Medulla oblongata (tissue), 1 donor: ENCODE measurements at regions not wholly inside any gene's neighbourhood (a gene's known extent, or its start where the extent isn't known, plus 50 kb on each side); places are given as distances from the start of the nearest gene placed in this dataset.

Experiments
- DNase-seq: peaks from one replicate; pipeline ENCODE4 v3.0.0-alpha.2; 2015; ENCODE audit errors: extremely low spot score

DNA sequence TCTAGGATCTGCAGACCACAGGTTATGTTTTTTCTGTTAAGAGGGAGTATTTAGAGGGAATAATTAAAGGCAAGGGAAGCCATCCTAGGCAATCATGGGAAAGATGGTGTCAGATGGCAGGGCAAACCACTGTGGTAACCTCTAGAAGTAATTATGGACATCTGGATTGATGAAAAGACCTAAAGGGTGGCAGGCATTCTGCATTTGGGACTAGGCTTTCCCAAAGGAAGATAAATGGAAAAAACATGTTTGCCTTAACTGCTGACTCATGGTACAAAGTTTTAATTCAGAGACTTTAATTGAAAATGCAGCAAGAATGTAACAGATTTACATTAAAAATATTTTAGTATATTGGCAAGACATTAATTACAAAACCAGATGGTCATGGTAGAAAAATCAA lies 88.1 kb downstream of the TMEM30B start:
- no peak for DNase-seq

DNA sequence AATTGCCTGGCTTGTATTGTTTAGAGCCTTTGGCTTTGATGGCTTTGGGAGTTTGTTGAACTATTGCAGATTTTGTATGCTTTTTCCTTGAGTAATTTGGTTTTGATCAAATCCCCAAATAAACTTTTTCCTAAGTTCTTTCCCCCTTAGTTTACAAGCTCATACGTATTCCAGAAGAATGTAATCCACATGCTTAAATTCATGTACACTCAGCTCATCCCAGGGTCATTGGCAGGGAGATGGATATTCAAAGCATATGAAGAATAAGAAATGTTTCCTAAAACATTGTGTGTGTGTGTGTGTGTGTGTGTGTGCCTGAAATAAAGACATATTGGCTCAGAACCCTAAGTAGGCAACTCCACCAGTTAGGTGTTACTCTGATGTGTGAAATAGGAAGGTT lies 89.4 kb downstream of the TMEM30B start:
- DNase-seq, result no peak

DNA sequence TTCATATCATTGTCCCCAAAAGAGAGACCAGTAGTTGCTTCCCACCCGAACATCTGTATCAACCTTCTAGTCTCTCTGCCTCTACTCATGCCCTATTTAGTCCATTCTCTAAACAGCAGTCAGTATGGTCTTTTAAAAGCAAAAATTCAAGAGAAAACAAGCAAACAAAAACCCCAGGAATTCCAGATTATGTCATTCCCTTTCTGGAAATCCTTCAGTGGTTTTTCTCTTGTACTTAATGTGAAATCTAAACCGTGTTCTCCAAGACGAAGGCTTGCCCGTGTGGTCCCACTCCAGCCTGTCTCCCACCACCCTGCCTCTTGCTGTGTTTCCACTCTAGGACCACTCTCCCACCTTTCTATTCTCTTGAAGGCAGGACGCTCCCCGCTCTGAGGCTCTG lies 90.8 kb downstream of the TMEM30B start:
- no peak for DNase-seq

DNA sequence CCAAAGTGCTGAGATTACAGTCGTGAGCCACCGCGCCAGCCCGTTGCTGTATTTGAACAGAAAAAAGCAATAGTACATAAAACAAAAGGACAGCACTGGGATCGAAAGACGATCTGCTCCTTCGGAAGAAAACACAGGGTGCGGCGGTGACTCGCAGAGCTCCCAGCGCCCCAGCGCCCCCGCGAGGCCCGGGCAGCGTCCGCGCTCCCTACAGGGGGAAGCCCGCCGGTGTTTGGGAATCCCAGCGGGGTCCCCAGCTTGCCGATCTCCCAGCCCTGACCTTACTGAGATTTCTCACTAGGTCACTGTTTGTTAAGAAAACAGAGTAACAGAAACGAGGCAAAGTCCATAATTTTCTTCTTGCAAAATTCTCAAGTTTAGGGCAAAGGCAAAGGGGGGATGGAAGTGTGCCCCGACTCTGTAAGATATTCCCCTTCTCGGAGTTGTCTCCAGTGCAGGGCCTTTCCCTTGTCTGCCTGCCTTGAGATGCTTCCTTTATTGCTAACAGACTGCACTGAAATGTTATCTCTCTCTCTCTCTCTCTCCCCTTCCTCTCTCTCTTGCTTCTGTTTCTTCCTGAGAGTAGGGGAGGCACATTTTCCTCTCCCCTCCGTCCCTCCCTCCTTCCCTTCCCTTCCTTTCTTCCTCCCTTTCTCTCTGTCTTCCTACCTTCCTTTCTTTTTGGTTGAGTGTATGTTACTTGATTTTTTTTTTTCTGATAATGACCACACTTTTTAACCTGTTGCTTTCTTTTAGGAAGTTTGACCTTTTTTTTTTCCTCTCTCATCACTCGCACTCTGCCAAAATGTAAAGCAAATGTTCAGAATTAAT lies 91.9 kb downstream of the TMEM30B start:
- peak; percentile 27 for DNase-seq

DNA sequence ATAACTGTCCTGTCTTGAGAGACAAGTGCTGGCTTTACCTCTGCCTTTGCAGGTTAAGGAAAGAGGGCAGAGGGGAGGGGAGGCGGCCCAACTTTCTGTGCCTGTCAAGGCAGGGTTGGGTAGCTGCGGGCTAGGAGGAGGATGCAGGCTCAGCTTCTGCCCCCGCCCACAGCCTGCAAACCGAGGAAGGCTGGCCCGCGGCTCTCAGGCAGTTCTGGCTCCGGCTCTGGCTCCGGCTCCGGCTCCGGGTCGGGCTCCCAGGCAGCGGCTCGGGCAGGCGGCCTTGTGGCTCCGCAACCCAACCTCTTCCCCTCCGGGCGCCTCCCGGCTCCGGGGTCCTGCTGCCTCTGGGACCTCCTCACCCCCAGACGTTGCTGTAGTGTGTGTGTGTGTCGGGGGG lies 92.9 kb downstream of the TMEM30B start:
- DNase-seq, result no peak

DNA sequence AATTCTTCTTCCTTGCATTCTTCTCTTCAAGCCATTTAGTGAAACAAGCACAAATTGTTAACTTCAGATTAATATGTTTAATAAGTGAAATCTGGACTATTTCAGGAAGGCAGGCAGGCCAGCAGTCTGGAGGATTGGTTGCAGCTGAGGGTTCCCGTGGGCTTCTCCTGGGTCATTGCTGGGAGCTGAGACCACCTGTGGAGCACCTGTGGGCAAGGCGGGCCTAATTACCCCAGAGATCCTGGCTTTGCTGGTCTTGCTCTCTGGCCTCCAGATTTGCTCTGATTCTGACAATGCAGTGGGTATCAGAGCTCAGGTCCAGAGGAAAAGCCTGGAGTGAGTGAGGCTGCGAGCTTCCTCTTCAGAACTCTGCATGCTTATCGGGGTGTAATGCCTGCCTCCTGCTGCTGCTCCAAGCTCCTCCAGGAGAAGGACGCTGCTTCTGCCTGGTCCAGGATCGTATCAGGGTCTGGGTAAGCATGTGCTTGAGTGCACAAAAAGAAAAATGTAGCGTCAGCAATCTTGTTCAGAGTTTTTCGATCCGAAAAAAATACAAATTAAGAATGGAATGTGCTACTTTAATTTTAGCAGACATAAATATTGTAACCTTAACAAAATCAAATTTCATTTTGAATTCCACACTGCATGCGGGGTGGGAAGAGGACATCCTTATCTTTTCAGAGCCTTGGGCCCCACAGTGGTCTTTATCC lies 93.8 kb downstream of the TMEM30B start:
- no peak for DNase-seq

DNA sequence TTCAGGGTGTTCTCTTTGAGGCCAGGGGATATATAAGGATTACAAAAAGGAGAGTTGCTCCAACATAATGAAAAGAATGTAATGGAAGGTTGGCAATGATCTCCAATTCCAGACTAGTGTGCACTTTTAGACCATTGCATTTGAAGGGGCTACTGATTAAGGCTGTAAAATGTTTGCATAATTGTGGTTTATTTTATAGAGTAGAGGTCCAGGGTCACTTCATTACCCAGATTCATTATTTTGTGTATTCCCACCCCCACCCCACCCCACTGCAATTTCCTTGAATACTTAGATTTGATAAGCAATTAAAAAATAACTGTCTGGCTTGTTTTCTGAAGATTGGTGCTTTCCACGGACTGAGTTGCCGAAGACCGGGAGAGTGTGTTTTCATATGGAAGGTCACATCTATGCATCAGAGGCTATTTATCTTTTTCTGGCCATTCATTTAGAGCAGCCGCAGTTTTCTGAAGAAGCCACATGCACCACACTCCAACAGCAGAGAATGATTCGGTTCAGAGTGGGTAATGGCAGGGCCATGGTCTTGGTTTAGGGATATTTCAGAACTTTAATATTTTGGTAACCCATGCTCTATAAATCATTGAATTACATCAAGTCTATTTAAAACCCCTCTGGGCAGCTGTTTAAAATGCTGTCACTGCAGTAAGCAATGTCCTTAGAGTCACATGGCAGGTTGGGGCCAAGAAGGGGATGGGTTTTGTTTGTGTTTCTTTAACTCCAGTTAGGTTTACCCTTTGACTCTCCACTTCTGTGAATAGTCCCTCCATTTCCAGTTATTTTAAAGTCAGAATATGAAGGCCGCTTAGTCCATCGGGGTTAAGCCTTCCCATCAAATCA lies 94.6 kb downstream of the TMEM30B start:
- no peak for DNase-seq

DNA sequence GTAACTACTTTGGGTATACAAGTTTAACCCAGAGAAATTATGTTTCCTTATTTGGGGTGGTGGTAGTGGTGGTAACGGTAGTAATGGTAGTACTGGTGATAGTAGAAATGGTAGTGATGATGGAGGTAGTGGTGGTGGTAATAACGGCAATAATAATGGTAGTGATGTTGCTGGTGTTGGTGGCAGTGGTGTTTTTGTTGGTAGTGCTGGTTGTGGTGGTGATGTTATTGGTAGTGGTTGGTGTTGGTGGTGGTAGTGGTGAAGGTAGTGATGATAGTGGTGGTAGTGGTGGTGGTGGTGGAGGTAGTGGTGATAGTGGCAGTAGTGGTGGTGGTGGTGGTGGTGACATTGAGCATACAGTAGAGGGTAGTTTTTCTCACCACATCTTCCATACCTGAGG lies 95.6 kb downstream of the TMEM30B start:
- DNase-seq, result no peak

DNA sequence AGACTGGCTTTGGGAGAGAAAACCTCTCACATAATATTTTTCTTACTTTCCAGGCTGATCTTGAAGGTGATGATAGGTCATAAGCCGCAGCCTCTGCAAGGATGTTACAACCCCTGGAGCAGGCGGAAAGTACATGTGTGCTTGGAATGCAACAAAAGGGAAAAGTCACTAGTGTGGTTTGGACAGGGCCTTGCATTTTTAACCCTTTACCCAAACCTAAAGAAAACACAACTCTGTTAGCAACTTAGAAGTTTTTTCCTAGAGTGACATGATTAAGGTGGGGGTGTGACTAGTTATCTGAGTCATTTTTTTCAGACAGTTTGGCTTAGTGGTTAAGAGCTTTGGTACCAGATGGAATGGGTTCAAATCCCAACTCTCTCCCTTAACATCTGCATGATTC lies 97.0 kb downstream of the TMEM30B start:
- DNase-seq, result no peak

DNA sequence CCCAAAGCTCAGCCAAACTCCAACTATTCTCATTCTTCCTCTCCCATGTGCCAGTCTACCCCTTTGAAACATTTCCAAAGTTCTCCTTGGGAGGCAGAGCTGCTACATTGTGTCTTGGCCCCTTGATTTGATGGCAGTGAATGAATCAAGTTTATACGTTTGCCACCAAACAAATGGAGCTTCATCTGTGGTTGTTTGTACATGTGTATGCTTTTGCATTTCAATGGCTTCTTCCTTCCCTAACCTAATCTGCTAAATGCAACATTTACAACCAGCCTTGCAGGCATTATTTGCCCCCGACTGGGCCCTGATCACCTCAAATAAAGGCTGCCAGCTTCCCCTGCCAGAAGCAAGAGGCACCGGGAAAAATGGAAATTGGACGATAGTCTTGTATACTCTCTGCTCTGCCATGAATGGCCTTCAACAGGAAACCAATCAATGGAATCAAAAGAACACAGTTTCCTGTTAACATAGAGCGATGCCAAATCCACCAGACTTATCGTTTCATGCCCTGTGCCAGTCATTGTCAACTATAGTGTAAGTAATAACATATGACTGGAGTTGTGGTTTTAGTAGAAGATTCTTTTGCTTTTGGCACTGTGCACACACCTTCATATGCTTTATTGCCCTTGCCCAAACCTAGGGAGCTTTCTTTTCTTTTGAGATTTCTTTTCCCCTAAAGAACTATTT lies 97.8 kb downstream of the TMEM30B start:
- no peak for DNase-seq

DNA sequence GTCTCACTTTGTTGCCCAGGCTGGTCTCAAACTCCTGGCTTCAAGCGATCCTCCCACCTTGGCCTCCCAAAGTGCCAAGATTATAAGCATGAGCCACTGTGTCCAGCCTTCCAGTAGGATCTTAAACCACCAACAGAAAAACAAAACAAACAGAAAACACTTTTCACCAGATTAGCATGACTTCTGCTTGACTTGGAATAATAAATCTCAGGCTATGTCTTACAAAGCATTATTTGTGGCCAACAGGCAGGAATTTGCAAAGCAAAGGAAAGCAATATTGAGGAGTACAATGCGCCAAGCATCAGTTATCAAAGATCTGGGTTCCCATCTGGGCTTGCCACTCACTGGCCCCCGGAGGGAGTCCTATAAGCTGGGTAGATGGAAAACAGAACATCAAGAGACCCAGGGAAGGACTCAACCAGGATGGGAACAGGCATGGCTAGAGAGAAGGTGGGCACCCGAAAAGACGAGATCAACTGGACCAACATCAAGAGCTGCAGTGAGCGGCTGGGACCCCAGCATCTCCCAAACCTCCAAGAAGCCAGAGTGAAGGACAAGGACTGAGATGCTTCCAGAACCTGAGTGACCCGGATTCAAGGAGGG lies 101.2 kb downstream of the TMEM30B start:
- DNase-seq, result no peak

DNA sequence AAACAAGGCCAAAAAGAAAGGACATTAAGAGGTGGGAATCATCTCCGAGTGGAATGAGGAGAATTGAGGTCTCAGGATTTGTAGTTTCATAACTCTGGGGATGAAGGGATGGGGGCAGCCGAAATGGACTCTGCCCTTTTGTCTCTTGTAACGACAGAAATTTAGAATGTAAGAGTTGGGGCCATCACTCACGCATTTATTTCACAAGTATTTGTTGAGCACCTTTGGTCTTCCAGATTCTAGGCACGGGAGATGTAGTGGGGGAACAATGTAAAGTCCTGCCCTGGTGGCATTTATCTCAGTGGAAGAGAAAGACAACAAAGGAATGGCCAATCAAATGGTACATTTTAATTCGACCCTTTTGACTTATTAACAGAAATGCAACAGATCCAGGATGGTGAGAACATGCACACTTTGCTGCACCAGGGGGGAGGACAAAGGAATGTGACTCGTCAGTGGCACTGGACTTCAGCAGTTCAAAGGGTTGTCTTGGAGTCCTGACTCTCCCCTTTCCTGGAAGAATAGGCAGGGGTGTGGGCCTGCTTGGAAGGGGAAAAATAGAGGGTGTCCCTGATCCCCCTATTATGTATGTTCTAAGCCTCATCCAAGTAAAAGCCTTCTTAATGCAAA lies 102.0 kb downstream of the TMEM30B start:
- DNase-seq, result no peak

DNA sequence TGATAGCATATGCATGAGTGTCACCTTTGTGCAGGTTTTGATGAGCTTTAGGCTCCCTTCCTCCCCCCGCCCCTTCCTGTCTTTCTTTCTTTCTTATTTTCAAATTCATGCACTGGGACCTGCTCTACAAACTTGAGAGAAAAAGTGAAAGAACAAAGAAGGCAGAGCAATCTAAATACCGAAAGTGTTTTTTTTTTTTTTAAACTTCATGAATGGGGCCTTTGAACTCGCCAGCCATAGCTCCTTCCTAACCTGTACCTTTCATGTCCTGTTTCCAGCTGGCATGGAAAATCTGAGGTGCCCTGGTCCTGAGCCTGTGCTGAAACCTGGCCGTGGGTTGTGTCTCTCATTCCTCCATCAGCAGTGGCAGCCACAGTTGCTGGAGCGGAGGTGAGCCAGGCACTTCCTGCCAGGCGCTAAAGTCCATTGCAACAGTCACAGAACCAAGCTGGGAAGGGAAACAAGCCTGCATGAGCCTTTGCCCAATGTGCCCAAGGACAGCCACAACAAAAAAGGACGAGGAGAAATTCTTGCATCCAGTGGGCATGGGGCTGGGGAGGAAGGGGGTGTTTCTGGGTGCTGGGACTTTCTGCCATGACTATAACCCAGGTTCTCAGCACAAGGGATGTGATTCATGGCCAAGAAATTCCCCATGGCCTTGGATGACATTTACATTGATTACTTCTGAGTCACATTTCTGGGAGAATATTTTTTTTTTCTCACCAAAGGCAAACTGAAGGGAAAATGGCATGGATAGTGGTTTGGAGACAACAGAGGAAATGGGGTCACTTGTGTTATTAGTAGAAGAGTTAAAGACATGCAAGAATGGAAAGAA lies 102.7 kb downstream of the TMEM30B start:
- no peak for DNase-seq

DNA sequence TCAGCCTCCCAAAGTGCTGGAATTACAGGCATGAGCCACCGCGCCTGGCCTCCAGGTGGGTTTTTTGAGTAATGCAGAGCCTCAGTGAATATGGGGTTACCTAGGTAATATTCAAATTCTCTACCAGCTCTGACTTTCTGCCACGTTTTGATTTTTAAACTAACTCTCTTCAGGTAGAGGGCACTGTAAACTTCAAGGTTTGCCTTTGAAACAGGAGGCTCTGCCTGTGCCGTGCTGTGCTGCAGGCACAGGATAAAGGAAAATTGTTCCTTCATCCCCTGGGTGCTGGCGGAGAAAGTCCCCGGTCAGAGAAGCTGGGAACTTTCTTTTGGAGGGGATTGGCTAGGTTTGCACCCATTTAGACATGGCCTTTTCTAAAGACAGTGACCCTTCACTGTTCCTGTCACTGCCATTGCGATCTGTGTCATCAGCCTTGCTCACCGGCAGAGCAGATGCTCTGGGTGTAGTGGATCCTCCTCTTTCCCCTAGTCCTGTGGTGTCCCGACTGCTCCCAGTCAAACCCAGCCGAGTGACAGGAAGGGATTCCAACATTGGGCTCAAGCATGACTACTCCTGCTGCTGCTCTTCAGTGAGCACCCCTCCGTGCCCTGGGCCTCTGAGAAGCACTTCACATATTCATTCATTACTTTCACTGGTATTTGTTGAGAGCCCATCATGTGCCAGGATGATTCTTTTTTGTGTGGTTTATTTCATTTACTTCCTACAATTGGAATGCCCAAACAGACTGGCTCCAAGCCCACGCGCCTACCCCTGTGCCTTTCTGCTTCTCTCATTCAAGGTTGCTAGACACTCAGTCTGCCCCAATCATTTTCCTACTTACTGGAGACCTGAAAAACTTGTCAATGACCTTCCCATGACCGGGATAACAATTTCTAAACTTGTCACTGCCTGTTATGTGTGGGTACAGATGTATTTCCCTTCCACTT lies 103.6 kb downstream of the TMEM30B start:
- no peak for DNase-seq

DNA sequence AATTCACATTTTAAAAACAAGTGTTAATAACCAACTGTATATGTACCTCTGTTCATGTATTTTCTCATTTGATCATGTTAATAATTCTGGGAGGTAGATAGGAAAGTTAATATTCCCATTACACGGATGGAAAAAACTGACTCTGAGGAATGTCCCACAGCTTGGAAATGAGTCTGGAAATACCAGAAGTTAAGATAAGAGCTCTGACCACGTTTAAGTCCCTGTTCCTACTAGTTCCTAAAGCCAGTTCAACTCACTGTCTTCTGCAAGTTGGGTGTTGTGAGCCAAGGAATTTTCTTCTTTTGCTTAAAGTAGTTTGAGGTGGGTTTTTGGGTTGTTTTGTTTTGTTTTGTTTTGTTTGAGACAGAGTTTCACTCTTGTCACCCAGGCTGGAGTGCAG lies 104.5 kb downstream of the TMEM30B start:
- DNase-seq, result no peak

DNA sequence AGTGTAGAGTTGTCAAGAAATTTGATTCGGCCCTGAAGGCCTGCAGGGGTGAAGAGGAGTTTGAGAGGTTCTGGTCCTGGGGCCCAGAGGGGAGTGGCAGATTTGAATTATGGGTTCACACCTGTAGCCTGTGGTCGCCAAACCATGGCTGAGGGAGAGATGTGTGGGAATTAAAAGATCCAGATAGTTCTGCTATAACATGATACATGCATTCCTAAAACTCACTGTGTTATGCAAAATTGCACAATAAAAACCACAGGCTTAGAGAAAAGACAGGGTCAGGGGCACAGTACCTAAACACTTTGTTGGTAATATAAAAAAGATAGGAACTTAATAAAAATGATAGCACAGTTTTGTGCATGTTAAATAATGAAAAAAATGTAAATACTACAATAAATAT lies 106.2 kb downstream of the TMEM30B start:
- DNase-seq, result no peak

DNA sequence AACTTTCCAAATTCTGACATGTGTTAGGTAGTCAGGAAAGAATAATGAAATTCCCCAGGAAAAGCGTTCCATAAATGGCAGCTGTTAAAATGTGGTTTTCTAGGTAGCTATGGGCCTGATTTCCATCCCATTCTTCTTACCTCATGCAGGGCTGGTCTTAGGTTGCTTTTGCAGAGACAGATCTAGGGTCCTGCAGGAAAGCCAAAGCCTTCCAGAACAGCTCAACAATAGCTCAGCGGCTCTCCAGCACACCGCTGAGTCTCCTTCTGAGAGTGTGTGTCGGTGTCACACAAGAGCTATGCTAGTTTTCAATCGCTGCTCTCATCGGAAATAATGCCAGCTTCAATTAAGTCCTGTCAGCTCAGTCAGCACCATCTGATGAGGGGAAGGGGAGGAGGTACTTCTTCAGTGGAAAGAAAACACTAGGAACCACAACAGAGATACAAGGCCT lies 106.7 kb downstream of the TMEM30B start:
- no peak for DNase-seq

DNA sequence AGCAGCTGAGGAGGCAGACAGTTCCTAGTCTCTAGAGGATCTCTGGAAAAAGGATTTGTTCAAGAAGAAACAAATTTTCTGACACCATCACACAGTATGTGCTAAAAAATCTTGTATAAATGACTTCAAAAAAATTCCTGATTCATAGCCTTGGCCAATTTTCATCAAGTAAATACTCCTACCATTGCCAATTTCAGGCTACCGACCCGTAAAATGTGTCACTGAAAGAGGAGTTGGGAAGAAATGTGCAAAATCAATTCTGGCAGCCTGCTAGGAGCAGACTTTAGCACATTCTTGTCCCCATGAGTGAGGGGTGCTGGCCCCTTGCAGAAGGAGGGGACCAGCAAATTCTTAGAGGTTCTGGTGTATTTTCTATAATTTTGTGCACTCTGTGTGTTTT lies 109.4 kb downstream of the TMEM30B start:
- DNase-seq, result no peak

DNA sequence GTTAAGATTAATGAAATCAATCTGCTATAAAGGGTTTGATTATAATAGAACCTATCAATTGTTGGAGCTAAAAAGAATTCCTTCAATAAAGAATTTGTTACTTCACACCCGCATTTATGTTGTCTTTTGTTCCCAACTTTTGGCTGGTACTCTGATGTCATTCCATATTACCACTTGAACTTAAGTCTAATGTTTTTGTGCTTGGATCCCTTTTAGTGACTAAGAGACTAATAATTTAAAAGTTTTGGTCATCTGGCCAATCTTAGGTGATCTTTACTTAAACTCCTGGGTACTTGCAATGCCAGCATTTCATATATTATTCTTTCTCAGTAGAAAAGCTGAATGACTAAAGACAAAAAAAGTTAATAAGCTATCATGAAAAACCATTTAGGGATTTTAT lies 113.0 kb downstream of the TMEM30B start:
- no peak for DNase-seq
